ENCODE measurements at regions not wholly inside any gene's neighbourhood (a gene's known extent, or its start where the extent isn't known, plus 50 kb on each side); places are given as distances from the start of the nearest gene placed in this dataset.

- TF ChIP-seq CTCF (IDR thresholded peaks at IDR 0.05) (no peak), EP300 (IDR thresholded peaks at IDR 0.05) (no peak), POLR2A (IDR thresholded peaks at IDR 0.05) (no peak)
Observed at GRCh38 chr2:176443946-176444345, 174.7 kb downstream of the MTX2 start.
